ENCODE measurements at regions not wholly inside any gene's neighbourhood (a gene's known extent, or its start where the extent isn't known, plus 50 kb on each side); places are given as distances from the start of the nearest gene placed in this dataset.

GRCh38 chr4:13143222-13144070, 340.7 kb downstream of the RAB28 start:
- TF ChIP-seq CTCF (IDR thresholded peaks at IDR 0.05; ENCODE audit: borderline replicate concordance, insufficient read depth, low read depth, low read length): no peak
- H3K4me3 ChIP-seq (ENCODE audit: low read depth, low read length): no peak overlapping the region

- no peak for TF ChIP-seq CTCF (IDR thresholded peaks at IDR 0.05; ENCODE audit: borderline replicate concordance, insufficient read depth, low read depth, low read length)
- no peak overlapping the region for H3K4me3 ChIP-seq (ENCODE audit: low read depth, low read length)
Observed at GRCh38 chr4:13142726-13143125, 341.4 kb downstream of the RAB28 start.

- TF ChIP-seq CTCF (IDR thresholded peaks at IDR 0.05; ENCODE audit: borderline replicate concordance, insufficient read depth, low read depth, low read length): no peak
- no peak overlapping the region for H3K4me3 ChIP-seq (ENCODE audit: low read depth, low read length)
Observed at GRCh38 chr4:13142191-13142590, 341.9 kb downstream of the RAB28 start.

GRCh38 chr4:13137390-13137789, 346.8 kb downstream of the RAB28 start:
- no peak overlapping the region for H3K4me3 ChIP-seq (ENCODE audit: low read depth, low read length)
- no peak for TF ChIP-seq CTCF (IDR thresholded peaks at IDR 0.05; ENCODE audit: borderline replicate concordance, insufficient read depth, low read depth, low read length)

GRCh38 chr4:13133700-13134099, 350.4 kb downstream of the RAB28 start:
- TF ChIP-seq CTCF (IDR thresholded peaks at IDR 0.05; ENCODE audit: borderline replicate concordance, insufficient read depth, low read depth, low read length): no peak

GRCh38 chr4:13130848-13131247, 353.3 kb downstream of the RAB28 start:
- H3K4me3 ChIP-seq (ENCODE audit: low read depth, low read length): no peak overlapping the region
- no peak for TF ChIP-seq CTCF (IDR thresholded peaks at IDR 0.05; ENCODE audit: borderline replicate concordance, insufficient read depth, low read depth, low read length)

More at GRCh38 chr4:13133700-13134099, 350.4 kb downstream of the RAB28 start:
- H3K4me3 ChIP-seq (ENCODE audit: low read depth, low read length): no peak overlapping the region

GRCh38 chr4:13129095-13129494, 355.0 kb downstream of the RAB28 start:
- no peak for TF ChIP-seq CTCF (IDR thresholded peaks at IDR 0.05; ENCODE audit: borderline replicate concordance, insufficient read depth, low read depth, low read length)

More at GRCh38 chr4:13129095-13129494, 355.0 kb downstream of the RAB28 start:
- no peak overlapping the region for H3K4me3 ChIP-seq (ENCODE audit: low read depth, low read length)

Measured in GM12875 (cell line).